A549 (cell line): ENCODE measurements at regions not wholly inside any gene's neighbourhood (a gene's known extent, or its start where the extent isn't known, plus 50 kb on each side); places are given as distances from the start of the nearest gene placed in this dataset.

ENCODE experiments used
- ATAC-seq, 2 experiments: fragments of 200-7000 bp in 1 of 2; fragments of >200 bp in 1 of 2; cut with Nextera tagmentation in 1 of 2; cut with Tn5 transposase in 1 of 2; 3 replicates each; pipeline versions ENCODE4 v1.8.0 to v1.9.1; 2018 to 2020; ENCODE audit warnings: mild to moderate bottlenecking in 1 of 2, moderate library complexity in 1 of 2
- CTCF ChIA-PET: fragments of 300-600 bp; sonication (Branson Sonifier 250); formaldehyde crosslinking; extraction: SDS; loops from one replicate; lab custom pipeline; 2021; ENCODE audit warnings: antibody characterized with exemption, inconsistent platforms; lab: Yijun Ruan, JAX
- POLR2A ChIA-PET: fragments of 350-600 bp; formaldehyde crosslinking; extraction: SDS; loops from one replicate; lab custom pipeline; 2021; ENCODE audit warnings: antibody characterized with exemption, inconsistent platforms; lab: Yijun Ruan, JAX
- DNase-seq, 2 experiments: peaks; one replicate each; pipeline versions ENCODE4 v3.0.0 to v3.0.0-alpha.2; 2011 to 2016; ENCODE audit warnings: low read depth in 1 of 2, low spot score in 1 of 2
- FAIRE-seq: peaks from 2 replicates; lab custom pipeline; 2011; peaks lifted over from hg19 to GRCh38; lab: Jason Lieb, UNC
- H3K27ac ChIP-seq, 2 experiments: fragments of >200 bp; sonication (Bioruptor Twin); formaldehyde crosslinking; 3 replicates each; pipeline ENCODE4 v1.5.1; 2016 to 2017
- H3K4me1 ChIP-seq: fragments of >200 bp; sonication (Bioruptor Twin); formaldehyde crosslinking; 3 replicates; pipeline ENCODE4 v1.6.1; 2016
- H3K4me2 ChIP-seq: fragments of >200 bp; sonication (Bioruptor Twin); formaldehyde crosslinking; 3 replicates; pipeline ENCODE4 v1.6.1; 2016
- H3K4me3 ChIP-seq: fragments of >200 bp; sonication (Bioruptor Twin); formaldehyde crosslinking; 3 replicates; pipeline ENCODE4 v1.5.1; 2016
- H3K9me3 ChIP-seq: fragments of >200 bp; sonication (Bioruptor Twin); formaldehyde crosslinking; 3 replicates; pipeline ENCODE4 v1.6.1; 2016
- CBX8 ChIP-seq: fragments of 200-600 bp; sonication (generic); IDR thresholded peaks from 2 replicates; pipeline ENCODE4 v1.6.1; 2016
- CTCF ChIP-seq: fragments of >200 bp; sonication (Bioruptor Twin); formaldehyde crosslinking; IDR thresholded peaks from 3 replicates; pipeline ENCODE4 v1.5.1; 2016
- EHMT2 ChIP-seq: fragments of 200-600 bp; sonication (generic); IDR thresholded peaks from 2 replicates; pipeline ENCODE4 v1.6.1; 2016; ENCODE audit warnings: antibody characterized with exemption, low read depth, mild to moderate bottlenecking, moderate library complexity
- EP300 ChIP-seq, 2 experiments: fragments of >200 bp; sonication (Bioruptor Twin); formaldehyde crosslinking; IDR thresholded peaks; 2 replicates in 1 of 2; 3 replicates in 1 of 2; pipeline ENCODE4 v1.6.1; 2016 to 2017
- FOSB ChIP-seq: fragments of 250-450 bp; sonication (Bioruptor Pico); IDR thresholded peaks from 2 replicates; pipeline ENCODE4 v1.5.0; 2020; ENCODE audit warnings: mild to moderate bottlenecking, moderate library complexity
- FOXS1 ChIP-seq: fragments of 250-450 bp; sonication (Bioruptor Pico); IDR thresholded peaks from 2 replicates; pipeline ENCODE4 v1.5.0; 2020; ENCODE audit warnings: mild to moderate bottlenecking, moderate library complexity
- HEYL ChIP-seq: fragments of 250-450 bp; sonication (Bioruptor Pico); IDR thresholded peaks from 2 replicates; pipeline ENCODE4 v1.8.0; 2021; ENCODE audit warnings: mild to moderate bottlenecking, moderate library complexity
- HOXB13 ChIP-seq: fragments of 250-450 bp; sonication (Bioruptor Pico); IDR thresholded peaks from 2 replicates; pipeline ENCODE4 v1.5.0; 2020; ENCODE audit warnings: low read depth, mild to moderate bottlenecking, moderate library complexity
- KDM5A ChIP-seq: fragments of 200-600 bp; sonication (generic); IDR thresholded peaks from 2 replicates; pipeline ENCODE4 v1.6.1; 2016; ENCODE audit warnings: antibody characterized with exemption, mild to moderate bottlenecking
- MAX ChIP-seq: IDR thresholded peaks from 2 replicates; pipeline ENCODE4 v1.6.1; 2012
- NPAS2 ChIP-seq: fragments of 250-450 bp; sonication (Bioruptor Pico); IDR thresholded peaks from 2 replicates; pipeline ENCODE4 v1.8.0; 2022; ENCODE audit warnings: mild to moderate bottlenecking, moderate library complexity, borderline replicate concordance
- POLR2AphosphoS2 ChIP-seq: conservative IDR thresholded peaks from 2 replicates; pipeline ENCODE4 v1.6.1; 2012; ENCODE audit warnings: low read length, improper control_type of control experiment, inconsistent platforms
- RFX5 ChIP-seq: fragments of 450-650 bp; IDR thresholded peaks from 2 replicates; pipeline ENCODE4 v1.7.1; 2014; ENCODE audit warnings: antibody characterized with exemption, mild to moderate bottlenecking, moderate library complexity
- SMC3 ChIP-seq: fragments of >200 bp; sonication (Bioruptor Twin); formaldehyde crosslinking; IDR thresholded peaks from 3 replicates; pipeline ENCODE4 v1.6.1; 2018; ENCODE audit warnings: inconsistent platforms
- TFCP2L1 ChIP-seq: fragments of 250-450 bp; sonication (Bioruptor Pico); IDR thresholded peaks from 2 replicates; pipeline ENCODE4 v1.5.0; 2021; ENCODE audit warnings: mild to moderate bottlenecking
- ZFP36 ChIP-seq: fragments of 450-650 bp; IDR thresholded peaks from 2 replicates; pipeline ENCODE4 v1.6.1; 2014; ENCODE audit warnings: borderline replicate concordance; ENCODE audit not compliant: partially characterized antibody
- WGBS: methylation state at CpG from one replicate; pipeline ENCODE4 v1.1.6; 2017; ENCODE audit errors: missing lambda C conversion rate; 5-methylcytosine and 5-hydroxymethylcytosine counted together
- TF ChIP-seq, protein P1 (sequence below): fragments of 250-450 bp; sonication (Bioruptor Pico); IDR thresholded peaks from 2 replicates; pipeline ENCODE4 v1.5.0; 2020; ENCODE audit warnings: low read depth, mild to moderate bottlenecking, moderate library complexity
- TF ChIP-seq, protein P2 (sequence below): IDR thresholded peaks from 2 replicates; pipeline ENCODE4 v1.6.1; 2012; ENCODE audit warnings: low read depth, borderline replicate concordance
- TF ChIP-seq, protein P3 (sequence below): fragments of 200-600 bp; sonication (generic); IDR thresholded peaks from 2 replicates; pipeline ENCODE4 v1.6.1; 2016; ENCODE audit warnings: antibody characterized with exemption, mild to moderate bottlenecking, moderate library complexity

DNA sequence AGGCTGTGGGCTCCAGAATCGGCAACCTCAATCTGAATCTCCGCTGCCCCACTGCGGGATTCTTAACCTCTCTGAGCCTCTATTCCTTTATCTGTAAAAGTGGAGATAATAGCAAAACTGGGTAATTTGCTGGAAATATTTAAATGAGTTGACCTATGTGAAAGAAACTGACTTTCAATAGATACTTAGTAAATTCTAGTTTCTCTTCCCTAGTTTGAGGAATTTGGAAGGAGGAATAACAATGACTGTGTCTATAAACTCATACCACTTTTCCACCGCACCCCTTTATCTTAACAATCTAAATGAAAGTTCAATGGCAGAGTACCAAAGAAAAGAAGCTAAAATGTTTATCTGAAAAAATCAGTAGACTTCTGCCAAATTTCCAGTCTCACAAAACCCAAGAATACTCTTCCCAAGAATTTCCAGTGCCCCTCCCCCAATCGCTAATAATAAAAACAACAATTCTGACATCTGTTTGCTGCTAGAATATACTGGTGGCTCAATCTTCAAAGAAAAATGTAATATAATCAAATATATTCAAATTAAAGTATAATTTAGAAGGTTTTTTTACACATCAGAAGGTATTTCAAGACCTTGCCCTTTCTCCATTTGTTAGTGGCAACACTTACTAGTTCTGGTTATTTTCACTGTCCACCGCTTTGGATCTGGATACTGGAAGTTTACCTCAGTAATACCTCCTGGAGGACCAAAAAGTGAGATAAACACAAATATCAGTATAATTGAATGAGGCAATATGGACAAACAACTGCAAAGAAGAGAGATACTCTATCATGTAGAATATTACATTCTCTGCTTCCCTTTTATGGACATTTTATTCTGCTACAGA is 171.2 kb downstream of the LTN1 start:
- no peak overlapping the region for H3K4me2 ChIP-seq
- WGBS: 79% methylated on average over 6 of the region's 6 CpGs
- ChIA-PET CTCF (no interaction called here), POLR2A (no interaction called here)
- DNase-seq (no peak), FAIRE-seq (no peak), ATAC-seq (no peak)
- H3K27ac ChIP-seq: no peak overlapping the region
- no peak overlapping the region for H3K4me3 ChIP-seq
- no peaks in the 10 kb centered on the region for H3K4me1 ChIP-seq
- TF ChIP-seq NPAS2 (CRISPR knock-in tag) (no peak), CBX8 (no peak), CTCF (no peak), SMC3 (no peak), EHMT2 (no peak), KDM5A (no peak), HEYL (CRISPR knock-in tag) (no peak), EP300 (IDR thresholded peaks at IDR 0.05) (no peak), MAX (no peak), HOXB13 (CRISPR knock-in tag) (no peak), FOSB (no peak)
- TF ChIP-seq, protein P1, sequence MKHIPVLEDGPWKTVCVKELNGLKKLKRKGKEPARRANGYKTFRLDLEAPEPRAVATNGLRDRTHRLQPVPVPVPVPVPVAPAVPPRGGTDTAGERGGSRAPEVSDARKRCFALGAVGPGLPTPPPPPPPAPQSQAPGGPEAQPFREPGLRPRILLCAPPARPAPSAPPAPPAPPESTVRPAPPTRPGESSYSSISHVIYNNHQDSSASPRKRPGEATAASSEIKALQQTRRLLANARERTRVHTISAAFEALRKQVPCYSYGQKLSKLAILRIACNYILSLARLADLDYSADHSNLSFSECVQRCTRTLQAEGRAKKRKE (CRISPR knock-in tag): no peak
- TF ChIP-seq, protein P2, sequence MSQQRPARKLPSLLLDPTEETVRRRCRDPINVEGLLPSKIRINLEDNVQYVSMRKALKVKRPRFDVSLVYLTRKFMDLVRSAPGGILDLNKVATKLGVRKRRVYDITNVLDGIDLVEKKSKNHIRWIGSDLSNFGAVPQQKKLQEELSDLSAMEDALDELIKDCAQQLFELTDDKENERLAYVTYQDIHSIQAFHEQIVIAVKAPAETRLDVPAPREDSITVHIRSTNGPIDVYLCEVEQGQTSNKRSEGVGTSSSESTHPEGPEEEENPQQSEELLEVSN: no peak
- TF ChIP-seq, protein P3, sequence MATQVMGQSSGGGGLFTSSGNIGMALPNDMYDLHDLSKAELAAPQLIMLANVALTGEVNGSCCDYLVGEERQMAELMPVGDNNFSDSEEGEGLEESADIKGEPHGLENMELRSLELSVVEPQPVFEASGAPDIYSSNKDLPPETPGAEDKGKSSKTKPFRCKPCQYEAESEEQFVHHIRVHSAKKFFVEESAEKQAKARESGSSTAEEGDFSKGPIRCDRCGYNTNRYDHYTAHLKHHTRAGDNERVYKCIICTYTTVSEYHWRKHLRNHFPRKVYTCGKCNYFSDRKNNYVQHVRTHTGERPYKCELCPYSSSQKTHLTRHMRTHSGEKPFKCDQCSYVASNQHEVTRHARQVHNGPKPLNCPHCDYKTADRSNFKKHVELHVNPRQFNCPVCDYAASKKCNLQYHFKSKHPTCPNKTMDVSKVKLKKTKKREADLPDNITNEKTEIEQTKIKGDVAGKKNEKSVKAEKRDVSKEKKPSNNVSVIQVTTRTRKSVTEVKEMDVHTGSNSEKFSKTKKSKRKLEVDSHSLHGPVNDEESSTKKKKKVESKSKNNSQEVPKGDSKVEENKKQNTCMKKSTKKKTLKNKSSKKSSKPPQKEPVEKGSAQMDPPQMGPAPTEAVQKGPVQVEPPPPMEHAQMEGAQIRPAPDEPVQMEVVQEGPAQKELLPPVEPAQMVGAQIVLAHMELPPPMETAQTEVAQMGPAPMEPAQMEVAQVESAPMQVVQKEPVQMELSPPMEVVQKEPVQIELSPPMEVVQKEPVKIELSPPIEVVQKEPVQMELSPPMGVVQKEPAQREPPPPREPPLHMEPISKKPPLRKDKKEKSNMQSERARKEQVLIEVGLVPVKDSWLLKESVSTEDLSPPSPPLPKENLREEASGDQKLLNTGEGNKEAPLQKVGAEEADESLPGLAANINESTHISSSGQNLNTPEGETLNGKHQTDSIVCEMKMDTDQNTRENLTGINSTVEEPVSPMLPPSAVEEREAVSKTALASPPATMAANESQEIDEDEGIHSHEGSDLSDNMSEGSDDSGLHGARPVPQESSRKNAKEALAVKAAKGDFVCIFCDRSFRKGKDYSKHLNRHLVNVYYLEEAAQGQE: no peak
- no peaks in the 10 kb centered on the region for H3K9me3 ChIP-seq

DNA sequence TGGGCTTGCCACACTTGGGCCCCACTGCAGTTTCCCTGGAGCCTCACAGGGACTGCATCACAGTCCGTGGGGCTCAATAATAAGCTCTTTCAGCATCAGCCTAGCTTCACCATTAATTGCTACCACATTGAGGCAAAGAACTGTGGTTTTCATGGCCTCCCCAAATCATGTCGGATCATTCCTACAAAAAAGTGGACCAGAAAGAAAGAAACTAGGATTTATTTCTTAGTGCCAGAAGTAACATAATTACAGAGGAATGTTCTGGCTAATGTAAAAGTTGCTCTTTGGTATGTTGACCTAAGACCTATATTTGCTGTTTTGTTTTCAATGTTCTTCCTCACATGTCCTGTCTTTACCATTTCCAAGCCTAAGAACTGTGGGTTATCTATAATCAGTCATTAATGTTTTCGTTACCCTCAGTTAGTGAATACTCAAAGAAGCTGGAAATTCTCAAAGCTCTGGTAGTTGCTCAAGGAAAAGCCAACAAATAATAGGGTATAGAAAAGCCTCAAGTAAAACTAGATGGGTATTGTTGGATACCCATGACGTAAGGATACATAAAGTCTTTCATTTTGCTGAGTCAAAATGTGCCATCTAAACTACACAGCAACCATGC is 173.9 kb downstream of the LTN1 start:
- H3K9me3 ChIP-seq: no peaks in the 10 kb centered on the region
- no peak overlapping the region for H3K4me2 ChIP-seq
- H3K27ac ChIP-seq: no peak overlapping the region
- DNase-seq (no peak), FAIRE-seq (no peak), ATAC-seq (no peak)
- ChIA-PET POLR2A (no interaction called here), CTCF (no interaction called here)
- WGBS: 23% methylated on average over 4 of the region's 4 CpGs
- TF ChIP-seq TFCP2L1 (CRISPR knock-in tag) (no peak), NPAS2 (CRISPR knock-in tag) (no peak), FOXS1 (no peak), RFX5 (no peak), ZFP36 (no peak), EHMT2 (no peak), CBX8 (no peak), MAX (no peak), POLR2AphosphoS2 (no peak)
- no peak overlapping the region for H3K4me3 ChIP-seq
- H3K4me1 ChIP-seq: no peaks in the 10 kb centered on the region
